D721Med (cell line): ENCODE measurements at regions not wholly inside any gene's neighbourhood (a gene's known extent, or its start where the extent isn't known, plus 50 kb on each side); places are given as distances from the start of the nearest gene placed in this dataset.

Experiments
- DNase-seq: peaks from one replicate; pipeline ENCODE4 v3.0.0; 2011; ENCODE audit warnings: low spot score; ENCODE audit not compliant: insufficient read length
- FAIRE-seq: peaks from 2 replicates; lab custom pipeline; 2011; peaks lifted over from hg19 to GRCh38; lab: Jason Lieb, UNC
- TF ChIP-seq, protein P1 (sequence below): IDR thresholded peaks from 2 replicates; pipeline ENCODE4 v1.5.1; 2012; ENCODE audit warnings: mild to moderate bottlenecking, control low read depth; ENCODE audit not compliant: insufficient read depth; ENCODE audit errors: missing control alignments

- TF ChIP-seq, protein P1, sequence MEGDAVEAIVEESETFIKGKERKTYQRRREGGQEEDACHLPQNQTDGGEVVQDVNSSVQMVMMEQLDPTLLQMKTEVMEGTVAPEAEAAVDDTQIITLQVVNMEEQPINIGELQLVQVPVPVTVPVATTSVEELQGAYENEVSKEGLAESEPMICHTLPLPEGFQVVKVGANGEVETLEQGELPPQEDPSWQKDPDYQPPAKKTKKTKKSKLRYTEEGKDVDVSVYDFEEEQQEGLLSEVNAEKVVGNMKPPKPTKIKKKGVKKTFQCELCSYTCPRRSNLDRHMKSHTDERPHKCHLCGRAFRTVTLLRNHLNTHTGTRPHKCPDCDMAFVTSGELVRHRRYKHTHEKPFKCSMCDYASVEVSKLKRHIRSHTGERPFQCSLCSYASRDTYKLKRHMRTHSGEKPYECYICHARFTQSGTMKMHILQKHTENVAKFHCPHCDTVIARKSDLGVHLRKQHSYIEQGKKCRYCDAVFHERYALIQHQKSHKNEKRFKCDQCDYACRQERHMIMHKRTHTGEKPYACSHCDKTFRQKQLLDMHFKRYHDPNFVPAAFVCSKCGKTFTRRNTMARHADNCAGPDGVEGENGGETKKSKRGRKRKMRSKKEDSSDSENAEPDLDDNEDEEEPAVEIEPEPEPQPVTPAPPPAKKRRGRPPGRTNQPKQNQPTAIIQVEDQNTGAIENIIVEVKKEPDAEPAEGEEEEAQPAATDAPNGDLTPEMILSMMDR = no peak
- DNase-seq = no peak
- FAIRE-seq = no peak
These were observed 540.2 kb downstream of the MMUT start for GRCh38 chr6:48922837-48923236.

DNA sequence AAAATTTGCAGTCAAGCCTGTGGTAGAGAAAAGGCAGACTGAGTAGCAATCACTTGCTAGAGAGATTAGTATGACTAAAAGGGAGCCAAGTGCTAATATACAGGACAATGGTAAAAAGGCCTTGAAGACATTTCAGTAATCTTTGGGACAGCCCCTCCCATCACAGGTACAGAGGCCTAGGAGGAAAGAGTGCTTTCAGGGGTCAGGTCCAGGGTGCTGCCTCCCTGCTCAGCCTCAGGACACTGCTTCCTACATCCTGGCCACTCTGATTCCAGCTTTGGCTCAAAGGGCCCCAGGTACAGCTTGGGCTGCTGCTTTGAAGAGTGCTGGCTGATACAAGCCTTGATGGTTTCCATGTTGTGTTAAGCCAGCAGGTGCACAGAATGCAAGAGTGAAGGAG is 543.5 kb downstream of the MMUT start:
- no peak for DNase-seq
- FAIRE-seq = no peak
- TF ChIP-seq, protein P1 = no peak

- FAIRE-seq (no peak), DNase-seq (no peak)
- TF ChIP-seq, protein P1 = no peak
These were observed 545.8 kb downstream of the MMUT start for GRCh38 chr6:48917233-48917632.

GRCh38 chr6:48916607-48917006 is 546.4 kb downstream of the MMUT start:
- TF ChIP-seq, protein P1 = no peak
- DNase-seq = no peak
- FAIRE-seq = no peak

DNA sequence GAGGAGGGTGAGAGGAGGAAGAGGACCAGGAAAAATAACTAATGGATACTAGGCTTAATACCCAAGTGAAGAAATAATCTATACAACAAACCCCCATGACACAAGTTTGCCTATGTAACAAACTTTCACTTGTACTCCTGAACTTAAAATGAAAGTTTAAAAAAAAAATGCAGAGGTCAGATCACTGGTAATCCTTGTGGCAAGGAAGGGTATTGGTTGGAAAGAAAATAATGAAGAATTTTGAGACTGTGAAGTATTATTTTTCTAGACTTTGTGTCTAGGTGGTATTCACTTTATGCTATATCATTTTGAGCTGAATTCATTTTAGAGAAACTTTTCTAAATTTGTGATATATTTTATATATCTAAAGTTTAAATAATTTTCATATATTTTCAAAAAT is 547.5 kb downstream of the MMUT start:
- DNase-seq = no peak
- TF ChIP-seq, protein P1 = no peak
- no peak for FAIRE-seq

DNA sequence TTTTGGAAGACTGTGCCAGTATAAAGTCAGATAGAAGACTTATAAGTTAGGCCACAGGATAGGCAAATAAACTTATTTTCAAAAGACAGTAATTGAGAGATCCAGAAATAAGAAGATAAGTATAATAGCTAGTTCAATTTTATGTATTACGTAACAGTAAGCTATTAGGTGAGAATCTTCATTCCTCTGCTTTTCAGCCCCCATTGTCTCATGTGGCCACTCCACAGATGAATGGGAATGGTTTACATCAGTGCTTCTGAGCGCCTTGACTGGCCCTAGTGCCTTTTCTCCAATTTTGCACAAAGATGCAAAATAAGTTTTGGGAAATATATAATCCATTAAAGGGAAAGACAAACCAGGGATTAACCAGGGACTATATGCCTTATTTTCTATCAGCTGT is 550.5 kb downstream of the MMUT start:
- DNase-seq (no peak), FAIRE-seq (no peak)
- TF ChIP-seq, protein P1 = no peak

DNA sequence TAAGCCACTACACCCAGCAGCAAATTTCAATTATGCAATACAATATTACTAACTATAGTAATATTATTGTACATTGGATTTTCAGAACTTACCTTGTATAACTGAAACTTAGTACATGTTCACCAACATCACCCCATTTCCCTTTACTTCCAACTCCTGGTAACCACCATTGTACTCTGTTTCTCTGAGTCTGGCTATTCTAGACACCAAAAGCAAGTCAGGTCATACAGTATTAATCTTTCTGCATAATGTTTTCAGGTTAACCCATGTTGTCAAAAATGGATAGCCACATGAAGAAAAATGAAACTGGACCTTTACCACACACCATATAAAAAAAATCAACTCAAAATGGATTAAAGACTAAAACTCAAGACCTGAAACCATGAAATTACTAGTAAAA is 558.2 kb downstream of the MMUT start:
- FAIRE-seq (no peak), DNase-seq (no peak)
- TF ChIP-seq, protein P1 = no peak
